PC-9 (cell line): ENCODE measurements at regions not wholly inside any gene's neighbourhood (a gene's known extent, or its start where the extent isn't known, plus 50 kb on each side); places are given as distances from the start of the nearest gene placed in this dataset.

Experiments used
- BruUV-seq: library from RNA; stranded (reverse); fragments of 400-500 nt; replicated peaks from 2 replicates; lab custom pipeline; 2021; lab: Mats Ljungman, UMichigan
- CTCF ChIA-PET: fragments of 300-600 bp; sonication (Branson Sonifier 250); formaldehyde crosslinking; loops from one replicate; lab custom pipeline; 2022; ENCODE audit warnings: antibody characterized with exemption; lab: Charles Lee
- POLR2A ChIA-PET: fragments of 300-600 bp; sonication (Branson Sonifier 250); formaldehyde crosslinking; loops from one replicate; lab custom pipeline; 2022; ENCODE audit warnings: antibody characterized with exemption; ENCODE audit not compliant: unreplicated experiment; lab: Charles Lee
- DNase-seq, 2 experiments: peaks; one replicate each; pipeline versions ENCODE4 v3.0.0 to v3.0.0-alpha.2; 2015 to 2022; ENCODE audit warnings: mixed read lengths in 1 of 2
- H2AFZ ChIP-seq: fragments of 200-600 bp; sonication (generic); 2 replicates; pipeline ENCODE4 v1.8.1; 2017; ENCODE audit warnings: antibody characterized with exemption
- H3F3A ChIP-seq: fragments of 200-600 bp; sonication (generic); 2 replicates; pipeline ENCODE4 v1.8.1; 2017; ENCODE audit warnings: antibody characterized with exemption, mild to moderate bottlenecking, low read depth; ENCODE audit not compliant: insufficient read depth
- H3K27ac ChIP-seq: fragments of 200-600 bp; sonication (generic); 2 replicates; pipeline ENCODE4 v1.6.1; 2016; ENCODE audit warnings: mixed run types
- H3K27me3 ChIP-seq: fragments of 200-600 bp; sonication (generic); 2 replicates; pipeline ENCODE4 v1.6.1; 2016; ENCODE audit warnings: low read depth, mixed run types; ENCODE audit not compliant: insufficient read depth
- H3K36me3 ChIP-seq: fragments of 200-600 bp; sonication (generic); 2 replicates; pipeline ENCODE4 v1.6.1; 2016; ENCODE audit warnings: low read depth, mixed run types
- H3K4me1 ChIP-seq: fragments of 200-600 bp; sonication (generic); replicated peaks from 2 replicates; pipeline ENCODE4 v1.6.1; 2016; ENCODE audit warnings: mixed run types; ENCODE audit not compliant: insufficient read depth
- H3K4me2 ChIP-seq: fragments of 200-600 bp; sonication (generic); 2 replicates; pipeline ENCODE4 v1.6.1; 2017; ENCODE audit warnings: mixed run types
- H3K4me3 ChIP-seq: fragments of 200-600 bp; sonication (generic); 2 replicates; pipeline ENCODE4 v1.6.1; 2016; ENCODE audit warnings: mixed run types
- H3K79me2 ChIP-seq: fragments of 200-600 bp; sonication (generic); 2 replicates; pipeline ENCODE4 v1.6.1; 2017; ENCODE audit warnings: low read depth, mixed run types
- H3K9me2 ChIP-seq: fragments of 200-600 bp; sonication (generic); 2 replicates; pipeline ENCODE4 v1.8.1; 2017; ENCODE audit warnings: mild to moderate bottlenecking; ENCODE audit not compliant: insufficient read depth
- H3K9me3 ChIP-seq: fragments of 200-600 bp; sonication (generic); 2 replicates; pipeline ENCODE4 v1.8.1; 2016; ENCODE audit warnings: low read depth; ENCODE audit not compliant: insufficient read depth
- H4K20me1 ChIP-seq: fragments of 200-600 bp; sonication (generic); 2 replicates; pipeline ENCODE4 v1.8.1; 2017; ENCODE audit not compliant: insufficient read depth
- EZH2 ChIP-seq: fragments of 200-600 bp; sonication (generic); IDR thresholded peaks from 2 replicates; pipeline ENCODE4 v1.8.0; 2017; ENCODE audit warnings: antibody characterized with exemption, low read depth
- intact Hi-C: fragments of 100-400 bp; cut with micrococcal nuclease; formaldehyde crosslinking; loops from one replicate; pipeline ENCODE4 v1.10.0; 2022; ENCODE audit not compliant: unreplicated experiment
- TF ChIP-seq, protein P1 (sequence below): fragments of 200-600 bp; sonication (generic); conservative IDR thresholded peaks from 2 replicates; pipeline ENCODE4 v1.6.1; 2017; ENCODE audit warnings: mixed run types, antibody characterized with exemption, mild to moderate bottlenecking, moderate library complexity

DNA sequence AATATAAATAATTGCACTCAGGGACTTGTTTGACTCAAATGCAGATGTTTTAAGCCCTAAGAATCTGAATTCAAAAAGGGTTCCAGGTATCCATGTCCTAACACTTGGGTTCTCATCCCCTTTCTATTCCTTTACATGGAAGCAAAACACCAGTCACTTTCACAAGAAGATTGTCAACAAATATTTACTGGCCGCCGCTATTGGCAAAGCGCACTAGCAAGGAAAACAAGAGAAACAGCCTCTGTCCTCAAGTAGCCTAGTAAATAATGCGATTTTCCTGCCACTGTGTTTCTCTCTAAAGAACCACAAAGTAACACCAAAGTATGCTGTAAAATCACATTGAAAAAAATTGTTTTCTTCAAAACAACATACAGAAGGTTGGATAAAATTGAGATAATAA, 66.7 kb upstream of the EZH2 start:
- POLR2A ChIA-PET = no interaction called here
- Histone ChIP-seq H2AFZ (no peak overlapping the region), H3K4me3 (no peak overlapping the region), H3K4me1 (peaks cover under 1% of the 10 kb centered on the region; the same call in 1 of the 2 replicates), H3K9me2 (no peaks in the 10 kb centered on the region), H4K20me1 (no peaks in the 10 kb centered on the region), H3K4me2 (no peak overlapping the region), H3K27ac (no peak overlapping the region), H3K27me3 (no peaks in the 10 kb centered on the region), H3K36me3 (no peaks in the 10 kb centered on the region), H3F3A (peaks cover under 1% of the 10 kb centered on the region; the same call in 1 of the 2 replicates), H3K9me3 (no peaks in the 10 kb centered on the region), H3K79me2 (no peaks in the 10 kb centered on the region)
- TF ChIP-seq, protein P1, sequence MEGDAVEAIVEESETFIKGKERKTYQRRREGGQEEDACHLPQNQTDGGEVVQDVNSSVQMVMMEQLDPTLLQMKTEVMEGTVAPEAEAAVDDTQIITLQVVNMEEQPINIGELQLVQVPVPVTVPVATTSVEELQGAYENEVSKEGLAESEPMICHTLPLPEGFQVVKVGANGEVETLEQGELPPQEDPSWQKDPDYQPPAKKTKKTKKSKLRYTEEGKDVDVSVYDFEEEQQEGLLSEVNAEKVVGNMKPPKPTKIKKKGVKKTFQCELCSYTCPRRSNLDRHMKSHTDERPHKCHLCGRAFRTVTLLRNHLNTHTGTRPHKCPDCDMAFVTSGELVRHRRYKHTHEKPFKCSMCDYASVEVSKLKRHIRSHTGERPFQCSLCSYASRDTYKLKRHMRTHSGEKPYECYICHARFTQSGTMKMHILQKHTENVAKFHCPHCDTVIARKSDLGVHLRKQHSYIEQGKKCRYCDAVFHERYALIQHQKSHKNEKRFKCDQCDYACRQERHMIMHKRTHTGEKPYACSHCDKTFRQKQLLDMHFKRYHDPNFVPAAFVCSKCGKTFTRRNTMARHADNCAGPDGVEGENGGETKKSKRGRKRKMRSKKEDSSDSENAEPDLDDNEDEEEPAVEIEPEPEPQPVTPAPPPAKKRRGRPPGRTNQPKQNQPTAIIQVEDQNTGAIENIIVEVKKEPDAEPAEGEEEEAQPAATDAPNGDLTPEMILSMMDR = no peak
- no peak for TF ChIP-seq EZH2
- no TSS peak for BruUV-seq
- CTCF ChIA-PET = no interaction called here
- intact Hi-C loops = no loop called here
- DNase-seq = no peak

DNA sequence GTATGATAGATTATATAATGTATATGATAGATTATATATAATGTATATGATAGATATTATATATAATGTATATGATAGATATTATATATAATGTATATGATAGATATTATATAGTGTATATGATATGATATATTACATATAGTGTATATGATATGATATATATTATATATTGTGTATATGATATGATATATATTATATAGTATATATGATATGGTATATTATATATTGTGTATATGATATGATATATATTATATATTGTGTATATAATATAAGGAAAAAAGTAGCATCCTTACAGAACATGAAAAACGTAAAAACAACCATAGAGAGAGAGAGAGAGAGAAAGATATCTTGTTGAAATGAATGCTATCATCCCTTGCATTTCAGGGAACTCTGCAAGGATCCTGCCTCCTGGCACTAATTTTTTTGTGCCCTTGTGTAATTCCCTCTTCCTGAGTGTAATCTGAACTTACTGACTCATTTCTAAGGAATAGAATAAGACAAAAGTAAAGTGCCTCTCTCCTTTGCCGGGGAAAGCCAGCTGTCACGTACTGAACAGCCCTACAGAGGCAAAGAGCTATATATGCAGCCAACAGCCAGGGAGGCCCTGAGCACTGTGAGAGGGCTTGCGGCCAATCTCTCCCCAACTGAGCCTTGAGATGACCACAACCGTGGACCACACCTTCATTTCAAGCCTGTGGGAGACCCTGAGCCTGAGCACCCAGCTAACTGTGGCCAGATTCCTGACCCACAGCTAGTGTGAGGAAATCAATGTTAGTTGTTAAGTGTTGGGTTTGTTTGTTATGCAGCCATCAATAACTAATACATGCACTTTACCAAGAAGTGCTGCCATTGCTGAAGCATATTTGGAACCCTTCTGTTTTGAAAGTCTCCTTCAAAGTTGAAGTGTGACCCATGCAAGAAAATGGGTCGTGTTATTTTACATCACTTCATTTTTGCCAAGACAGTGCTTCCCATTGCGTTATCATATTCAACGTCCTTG, 61.1 kb upstream of the EZH2 start:
- TF ChIP-seq, protein P1 = no peak
- no peak for TF ChIP-seq EZH2
- H3F3A ChIP-seq = peaks cover 31% of the 10 kb centered on the region
- H3K27ac ChIP-seq = peak overlapping the region; percentile 21
- no peaks in the 10 kb centered on the region for H3K9me3 ChIP-seq
- H3K4me3 ChIP-seq = no peak overlapping the region
- H3K79me2 ChIP-seq = 0 out of 2 replicates have a peak, but pooled peaks cover under 1% of the 10 kb centered on the region
- DNase-seq = peak in 1 of 2 experiments; percentile 52
- no TSS peak for BruUV-seq
- ChIA-PET CTCF (no interaction called here), POLR2A (interaction anchor here (0.6 kb wide), 1 partner anchor 827 kb away, joined by 4 read pairs; no protein-coding TSS in a partner anchor)
- H3K4me2 ChIP-seq = peak overlapping the region; percentile 34
- H4K20me1 ChIP-seq = no peaks in the 10 kb centered on the region
- H3K9me2 ChIP-seq = no peaks in the 10 kb centered on the region
- intact Hi-C loops = no loop called here
- H2AFZ ChIP-seq = peak overlapping the region; percentile 36; the same call in 1 of the 2 replicates
- no peaks in the 10 kb centered on the region for H3K36me3 ChIP-seq
- H3K4me1 ChIP-seq = peaks cover 15% of the 10 kb centered on the region; the same call in 1 of the 2 replicates
- no peaks in the 10 kb centered on the region for H3K27me3 ChIP-seq

DNA sequence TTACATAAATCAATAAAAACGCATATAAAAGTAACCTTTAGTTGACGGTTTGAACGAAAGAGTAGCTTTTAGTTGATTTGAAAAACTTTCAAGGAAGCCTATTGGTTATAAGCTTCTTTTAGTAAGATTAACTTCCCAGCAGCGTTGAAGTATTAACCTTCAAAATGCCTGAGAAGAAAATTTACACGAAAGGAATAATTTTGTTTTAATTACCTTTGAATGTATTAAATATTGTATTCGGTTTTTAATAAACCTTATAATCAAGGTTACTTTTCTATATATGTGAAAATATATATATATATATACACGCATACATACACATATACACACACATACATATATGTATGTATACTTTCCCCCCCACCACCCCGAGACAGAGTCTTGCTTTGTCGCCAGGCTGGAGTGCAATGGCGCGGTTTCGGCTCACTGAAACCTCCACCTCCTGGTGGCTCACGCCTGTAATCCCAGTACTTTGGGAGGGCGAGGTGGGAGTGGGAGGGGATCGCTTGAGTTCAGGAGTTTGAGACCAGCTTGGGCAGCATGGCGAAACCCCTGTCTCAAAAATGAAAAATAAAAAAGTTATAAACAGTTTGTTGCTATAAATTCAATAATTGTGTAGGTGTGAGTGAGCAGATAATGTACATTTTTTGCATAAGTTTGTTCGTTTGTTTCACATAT, 57.6 kb upstream of the EZH2 start:
- 0 out of 2 replicates have a peak, but pooled peaks cover 5% of the 10 kb centered on the region for H3K79me2 ChIP-seq
- ChIA-PET POLR2A (interaction anchor here (0.6 to 0.8 kb wide), 3 partner anchors 58 to 140 kb away, joined by 3 to 13 read pairs (median 6); no protein-coding TSS in a partner anchor), CTCF (interaction anchor here (0.6 to 1.2 kb wide), 4 partner anchors 21 to 48 kb away, joined by 4 to 9 read pairs (median 6); no protein-coding TSS in a partner anchor)
- H3K27ac ChIP-seq = peak overlapping the region; percentile 84
- H3K4me1 ChIP-seq = peaks cover 27% of the 10 kb centered on the region
- no peaks in the 10 kb centered on the region for H3K9me2 ChIP-seq
- H4K20me1 ChIP-seq = no peaks in the 10 kb centered on the region
- no peaks in the 10 kb centered on the region for H3K36me3 ChIP-seq
- peak overlapping the region; percentile 86 for H2AFZ ChIP-seq
- peak; percentile 78 to 81 for DNase-seq
- H3K27me3 ChIP-seq = no peaks in the 10 kb centered on the region
- intact Hi-C loops = loop anchor here (1.0 to 2.0 kb wide), 6 partner anchors 22 to 241 kb away; partner anchors contain the start of gene EZH2
- no peaks in the 10 kb centered on the region for H3K9me3 ChIP-seq
- BruUV-seq = no TSS peak
- peak overlapping the region; percentile 74 for H3K4me3 ChIP-seq
- TF ChIP-seq, protein P1 = peak; percentile 69
- TF ChIP-seq EZH2 = no peak
- peaks cover 34% of the 10 kb centered on the region for H3F3A ChIP-seq
- H3K4me2 ChIP-seq = peak overlapping the region; percentile 82
